Heart left ventricle (tissue), 16 donors: ENCODE measurements at regions not wholly inside any gene's neighbourhood (a gene's known extent, or its start where the extent isn't known, plus 50 kb on each side); places are given as distances from the start of the nearest gene placed in this dataset.

Source experiments
- ATAC-seq, 4 donors: fragments of 200-7000 bp; cut with Tn5 transposase; one replicate each; pipeline ENCODE4 v1.9.1; 2020 to 2022; ENCODE audit warnings: moderate library complexity in 4 of 4, mild to moderate bottlenecking in 3 of 4, moderate number of reproducible peaks in 1 of 4
- DNase-seq, 5 donors: peaks; one replicate each; pipeline ENCODE4 v3.0.0-alpha.2; 2020
- H3K27ac ChIP-seq, 12 donors: fragments of 200-600 bp; sonication (generic) in 4 of 12; one replicate each; pipeline versions ENCODE4 v1.5.0 to v1.8.0; 2016 to 2022; ENCODE audit warnings: mild to moderate bottlenecking in 2 of 12
- H3K27me3 ChIP-seq, 9 donors: fragments of 200-600 bp; sonication (generic) in 2 of 9; one replicate each; pipeline versions ENCODE4 v1.5.1 to v1.8.0; 2016 to 2022; ENCODE audit warnings: mild to moderate bottlenecking in 3 of 9
- H3K36me3 ChIP-seq, 9 donors: fragments of 200-600 bp; sonication (generic) in 2 of 9; one replicate each; pipeline versions ENCODE4 v1.5.0 to v1.8.0; 2018 to 2022; ENCODE audit warnings: mild to moderate bottlenecking in 2 of 9
- H3K4me1 ChIP-seq, 12 donors: fragments of 200-600 bp; sonication (generic) in 4 of 12; one replicate each; pipeline versions ENCODE4 v1.5.0 to v1.8.0; 2016 to 2022; ENCODE audit warnings: mild to moderate bottlenecking in 3 of 12
- H3K4me3 ChIP-seq, 12 donors: fragments of 200-600 bp; sonication (generic) in 4 of 12; one replicate each; pipeline versions ENCODE4 v1.5.0 to v1.8.0; 2017 to 2022; ENCODE audit warnings: mild to moderate bottlenecking in 9 of 12, moderate library complexity in 4 of 12
- H3K9me3 ChIP-seq, 12 donors: fragments of 200-600 bp; sonication (generic) in 4 of 12; one replicate each; pipeline versions ENCODE4 v1.5.0 to v1.8.0; 2016 to 2022; ENCODE audit warnings: mild to moderate bottlenecking in 1 of 12
- POLR2A ChIP-seq, 2 donors: fragments of 450-650 bp; IDR thresholded peaks; one replicate each; pipeline ENCODE4 v1.6.1; 2017; ENCODE audit warnings: antibody characterized with exemption in 2 of 2, mild to moderate bottlenecking in 2 of 2, moderate library complexity in 2 of 2
- WGBS, 4 donors: extraction: QIAGEN DNeasy Blood & Tissue Kit in 2 of 4; methylation state at CpG; one replicate each; pipeline versions ENCODE4 v1.1.5 to v1.1.7; 2013 to 2018; 5-methylcytosine and 5-hydroxymethylcytosine counted together
- intact Hi-C, 10 donors: fragments of 100-400 bp; cut with DNase I; formaldehyde crosslinking; loops; one replicate each; pipeline versions ENCODE4 v1.11.1 to v1.14.2; 2022
- TF ChIP-seq, protein P1 (sequence below), 12 donors: fragments of 200-600 bp; sonication (generic) in 4 of 12; IDR thresholded peaks; one replicate each; pipeline versions ENCODE4 v1.5.0 to v1.8.0; 2018 to 2022; ENCODE audit warnings: antibody characterized with exemption in 12 of 12, mild to moderate bottlenecking in 5 of 12
- donor health status: ischemic (EF 13 %, LVEDD 7.1; RV severe dilation, severe dysfunction).
- donor health status: healthy with polysubstance abuse.
- donor health status: DM: no; HTN: yes; CAD: no.
- donor health status: DM: no; HTN: no; CAD: no.
- donor health status: ischemic (EF 25% LVEDD 6.9; RV normal size, moderate dysfunction).
- donor health status: ischemic (EF 25% LVEDD 5.7; RV mildly dilated, moderate dysfunction).
- donor health status: healthy.
- donor health status: DM: yes; HTN: yes; CAD: no.
- donor health status: ischemic (EF 35%, LVEDD 5.7; RV mildly dilated, moderate dysfunction).
- donor health status: nonischemic (EF 11% LVEDD 7.7; RV severe dilation, severe dysfunction).
- donor health status: DM: yes; HTN: yes; CAD: no.
- donor health status: PGD.
- donor health status: ischemic (EF 29% LVEDD 5.4; RV normal size, mild dysfunction).
- donor health status: nonischemic (EF 23%, LVEDD 6.1; RV moderate dilation, normal function).

DNA sequence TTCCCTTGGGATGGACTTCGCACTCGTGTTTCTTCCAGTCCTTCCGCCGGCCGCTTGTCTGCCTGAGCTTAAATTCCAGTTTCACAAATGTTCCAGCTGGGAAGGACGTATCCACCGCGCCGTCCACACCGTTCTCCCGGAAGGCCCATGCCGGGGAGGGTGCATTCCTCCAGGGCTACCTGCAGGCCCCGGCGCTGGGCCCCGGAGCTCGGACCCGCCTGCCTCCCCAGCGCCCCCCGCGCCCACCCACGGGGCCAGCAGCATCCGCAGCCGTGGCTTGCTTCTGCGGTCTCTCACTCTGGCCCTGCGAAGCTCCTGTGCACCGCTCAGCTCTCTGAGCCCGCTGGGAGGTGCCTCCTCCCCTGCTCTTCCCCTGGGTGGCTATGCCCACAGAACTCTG lies 2084.1 kb downstream of the TP53TG3F start:
- Histone ChIP-seq H3K9me3 (peaks cover 0 to 7% (median 0%) of the 10 kb centered on the region in 12 donors), H3K27ac (no peak overlapping the region), H3K27me3 (peaks cover 0 to 4% (median 0%) of the 10 kb centered on the region in 9 donors), H3K4me3 (no peak overlapping the region), H3K36me3 (no peaks in the 10 kb centered on the region), H3K4me1 (no peaks in the 10 kb centered on the region)
- ATAC-seq (no peak), DNase-seq (no peak)
- no peak for TF ChIP-seq POLR2A (IDR thresholded peaks at IDR 0.05)
- TF ChIP-seq, protein P1, sequence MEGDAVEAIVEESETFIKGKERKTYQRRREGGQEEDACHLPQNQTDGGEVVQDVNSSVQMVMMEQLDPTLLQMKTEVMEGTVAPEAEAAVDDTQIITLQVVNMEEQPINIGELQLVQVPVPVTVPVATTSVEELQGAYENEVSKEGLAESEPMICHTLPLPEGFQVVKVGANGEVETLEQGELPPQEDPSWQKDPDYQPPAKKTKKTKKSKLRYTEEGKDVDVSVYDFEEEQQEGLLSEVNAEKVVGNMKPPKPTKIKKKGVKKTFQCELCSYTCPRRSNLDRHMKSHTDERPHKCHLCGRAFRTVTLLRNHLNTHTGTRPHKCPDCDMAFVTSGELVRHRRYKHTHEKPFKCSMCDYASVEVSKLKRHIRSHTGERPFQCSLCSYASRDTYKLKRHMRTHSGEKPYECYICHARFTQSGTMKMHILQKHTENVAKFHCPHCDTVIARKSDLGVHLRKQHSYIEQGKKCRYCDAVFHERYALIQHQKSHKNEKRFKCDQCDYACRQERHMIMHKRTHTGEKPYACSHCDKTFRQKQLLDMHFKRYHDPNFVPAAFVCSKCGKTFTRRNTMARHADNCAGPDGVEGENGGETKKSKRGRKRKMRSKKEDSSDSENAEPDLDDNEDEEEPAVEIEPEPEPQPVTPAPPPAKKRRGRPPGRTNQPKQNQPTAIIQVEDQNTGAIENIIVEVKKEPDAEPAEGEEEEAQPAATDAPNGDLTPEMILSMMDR (IDR thresholded peaks at IDR 0.05) = no peak
- intact Hi-C loops = no loop called here
- WGBS, 4 donors = 75 to 78% (median 78%) methylated on average over 18 to 27 of the region's 27 CpGs

- intact Hi-C loops = no loop called here
- Histone ChIP-seq H3K4me1 (no peaks in the 10 kb centered on the region), H3K27ac (no peak overlapping the region), H3K9me3 (peaks cover 0 to 6% (median 0%) of the 10 kb centered on the region in 12 donors), H3K36me3 (no peaks in the 10 kb centered on the region), H3K27me3 (peaks cover 0 to 8% (median 0%) of the 10 kb centered on the region in 9 donors), H3K4me3 (no peak overlapping the region)
- DNase-seq = no peak
- WGBS, 4 donors = 36 to 55% (median 47%) methylated on average over 22 to 31 of the region's 31 CpGs
- TF ChIP-seq, protein P1 (IDR thresholded peaks at IDR 0.05) = no peak
- no peak for TF ChIP-seq POLR2A (IDR thresholded peaks at IDR 0.05)
- no peak for ATAC-seq
Observed at GRCh38 chr16:35552763-35553162, 2093.4 kb downstream of the TP53TG3F start.

DNA sequence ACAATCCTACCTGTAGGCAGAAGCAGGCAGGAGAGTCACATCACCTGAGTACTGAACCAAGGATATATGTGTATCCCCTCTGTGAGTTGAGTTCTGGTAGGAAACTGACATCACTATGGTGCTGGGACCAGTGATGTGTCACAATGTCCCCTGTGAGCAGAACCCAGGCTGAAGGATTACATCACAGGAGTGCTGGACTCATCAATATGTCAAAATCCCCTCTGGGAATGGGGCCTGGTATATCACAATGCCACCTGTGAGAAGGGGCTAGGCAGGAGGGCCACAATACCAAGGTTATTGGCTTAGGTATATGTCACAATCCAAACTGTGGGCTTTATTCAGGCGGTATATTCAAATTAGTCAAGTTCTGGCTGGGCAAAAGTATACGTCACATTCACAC lies 2098.3 kb downstream of the TP53TG3F start:
- DNase-seq (no peak), ATAC-seq (no peak)
- H3K27me3 ChIP-seq = no peaks in the 10 kb centered on the region
- no peak overlapping the region for H3K27ac ChIP-seq
- peaks cover 0 to 13% (median 0%) of the 10 kb centered on the region in 12 donors for H3K9me3 ChIP-seq
- no peak overlapping the region for H3K4me3 ChIP-seq
- H3K4me1 ChIP-seq = no peaks in the 10 kb centered on the region
- WGBS, 4 donors = 55 to 85% (median 67%) methylated on average over 2 of the region's 2 CpGs
- TF ChIP-seq, protein P1 (IDR thresholded peaks at IDR 0.05) = no peak
- no peaks in the 10 kb centered on the region for H3K36me3 ChIP-seq
- intact Hi-C loops = no loop called here

GRCh38 chr16:35559911-35560636 lies 2100.7 kb downstream of the TP53TG3F start:
- TF ChIP-seq POLR2A (IDR thresholded peaks at IDR 0.05) = no peak
- TF ChIP-seq, protein P1 (IDR thresholded peaks at IDR 0.05) = peak in 6 of 12 donors; percentile 14 to 41 (median 20)
- Histone ChIP-seq H3K4me3 (no peak overlapping the region), H3K36me3 (no peaks in the 10 kb centered on the region), H3K27ac (no peak overlapping the region), H3K27me3 (no peaks in the 10 kb centered on the region), H3K4me1 (no peaks in the 10 kb centered on the region), H3K9me3 (peaks cover 0 to 11% (median 0%) of the 10 kb centered on the region in 12 donors)
- ATAC-seq = no peak
- 52 to 61% (median 55%) methylated on average over 2 of the region's 2 CpGs for WGBS, 4 donors
- intact Hi-C loops = no loop called here
- no peak for DNase-seq
